Stomach (tissue), 4 donors: ENCODE measurements at regions not wholly inside any gene's neighbourhood (a gene's known extent, or its start where the extent isn't known, plus 50 kb on each side); places are given as distances from the start of the nearest gene placed in this dataset.

Source experiments
- EP300 ChIP-seq: sonication (generic); formaldehyde crosslinking; IDR thresholded peaks from one replicate; pipeline ENCODE4 v1.6.1; 2017; ENCODE audit warnings: antibody characterized with exemption
- POLR2A ChIP-seq, 4 donors: fragments of 450-650 bp; IDR thresholded peaks; one replicate each; pipeline ENCODE4 v1.6.1; 2016; ENCODE audit warnings: antibody characterized with exemption in 4 of 4, control low read depth in 2 of 4, mild to moderate bottlenecking in 1 of 4, moderate library complexity in 1 of 4
- POLR2AphosphoS5 ChIP-seq, 3 donors: sonication (generic); formaldehyde crosslinking; IDR thresholded peaks; one replicate each; pipeline ENCODE4 v1.6.1; 2016; ENCODE audit warnings: antibody characterized with exemption in 3 of 3
- TF ChIP-seq, protein P1 (sequence below), 7 experiments: fragments of 450-650 bp in 4 of 7; fragments of 200-600 bp in 3 of 7; sonication (generic) in 3 of 7; IDR thresholded peaks; one replicate each; pipeline ENCODE4 v1.5.1; 2016 to 2019; ENCODE audit warnings: antibody characterized with exemption in 7 of 7, control low read depth in 2 of 7, mild to moderate bottlenecking in 1 of 7

DNA sequence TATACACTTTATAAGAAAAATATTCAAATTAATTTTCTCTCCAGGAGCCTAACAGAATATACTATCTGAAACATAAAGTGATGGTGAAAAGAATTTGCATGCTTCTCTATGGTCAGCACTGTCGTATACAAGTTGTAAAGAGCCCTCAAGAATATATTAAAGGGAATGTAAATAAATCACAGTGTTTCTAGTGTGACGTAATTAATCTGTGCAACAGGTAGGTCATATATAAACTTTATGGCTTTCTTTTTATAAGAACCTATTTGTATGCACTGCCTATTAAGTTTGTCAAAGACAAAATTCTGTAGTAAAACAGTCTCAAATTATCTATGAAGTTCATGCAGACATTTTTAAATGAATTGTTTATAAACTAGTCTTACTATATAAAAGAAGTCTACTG is 347.9 kb upstream of the EYS start:
- TF ChIP-seq, protein P1, sequence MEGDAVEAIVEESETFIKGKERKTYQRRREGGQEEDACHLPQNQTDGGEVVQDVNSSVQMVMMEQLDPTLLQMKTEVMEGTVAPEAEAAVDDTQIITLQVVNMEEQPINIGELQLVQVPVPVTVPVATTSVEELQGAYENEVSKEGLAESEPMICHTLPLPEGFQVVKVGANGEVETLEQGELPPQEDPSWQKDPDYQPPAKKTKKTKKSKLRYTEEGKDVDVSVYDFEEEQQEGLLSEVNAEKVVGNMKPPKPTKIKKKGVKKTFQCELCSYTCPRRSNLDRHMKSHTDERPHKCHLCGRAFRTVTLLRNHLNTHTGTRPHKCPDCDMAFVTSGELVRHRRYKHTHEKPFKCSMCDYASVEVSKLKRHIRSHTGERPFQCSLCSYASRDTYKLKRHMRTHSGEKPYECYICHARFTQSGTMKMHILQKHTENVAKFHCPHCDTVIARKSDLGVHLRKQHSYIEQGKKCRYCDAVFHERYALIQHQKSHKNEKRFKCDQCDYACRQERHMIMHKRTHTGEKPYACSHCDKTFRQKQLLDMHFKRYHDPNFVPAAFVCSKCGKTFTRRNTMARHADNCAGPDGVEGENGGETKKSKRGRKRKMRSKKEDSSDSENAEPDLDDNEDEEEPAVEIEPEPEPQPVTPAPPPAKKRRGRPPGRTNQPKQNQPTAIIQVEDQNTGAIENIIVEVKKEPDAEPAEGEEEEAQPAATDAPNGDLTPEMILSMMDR (IDR thresholded peaks at IDR 0.05), result no peak
- no peak for TF ChIP-seq EP300
- no peak for TF ChIP-seq POLR2A (IDR thresholded peaks at IDR 0.05)
- TF ChIP-seq POLR2AphosphoS5 (IDR thresholded peaks at IDR 0.05), result no peak
